T-helper 2 cell treated with Interferon-gamma antibody and Interleukin-4, amounts not matched to agents 100 ng/mL and 5 ng/mL, for 36 hours (primary cell): ENCODE measurements at regions not wholly inside any gene's neighbourhood (a gene's known extent, or its start where the extent isn't known, plus 50 kb on each side); places are given as distances from the start of the nearest gene placed in this dataset.
"Not testable (repeated sequence)": the region's sequence is repeated elsewhere in the genome, so short reads cannot be mapped to it uniquely, and the experiment has no call there.

ENCODE experiments used
- intact Hi-C: fragments of 100-400 bp; cut with micrococcal nuclease; formaldehyde crosslinking; loops from one replicate; pipeline ENCODE4 v1.15.1; 2023

DNA sequence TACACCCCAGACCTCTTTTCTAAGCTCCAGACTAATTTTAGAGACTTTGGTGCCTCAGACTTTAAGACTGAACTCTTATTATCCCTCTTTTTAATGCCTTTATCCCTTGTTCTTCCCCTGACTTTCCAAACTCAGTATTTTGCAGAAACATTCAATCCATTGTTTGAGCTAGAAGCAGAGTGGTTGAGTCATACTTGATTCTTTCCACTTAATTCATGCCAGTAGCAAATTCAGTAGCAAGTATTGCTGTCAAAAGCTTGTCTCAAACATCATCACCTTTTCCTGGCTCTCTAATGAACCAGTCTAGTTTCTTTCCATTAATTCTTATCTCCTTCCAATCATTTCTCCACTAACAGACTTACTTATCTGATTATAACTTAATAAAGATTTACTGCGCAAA, 699.7 kb upstream of the ZNF804A start:
- intact Hi-C loops, result no loop called here

DNA sequence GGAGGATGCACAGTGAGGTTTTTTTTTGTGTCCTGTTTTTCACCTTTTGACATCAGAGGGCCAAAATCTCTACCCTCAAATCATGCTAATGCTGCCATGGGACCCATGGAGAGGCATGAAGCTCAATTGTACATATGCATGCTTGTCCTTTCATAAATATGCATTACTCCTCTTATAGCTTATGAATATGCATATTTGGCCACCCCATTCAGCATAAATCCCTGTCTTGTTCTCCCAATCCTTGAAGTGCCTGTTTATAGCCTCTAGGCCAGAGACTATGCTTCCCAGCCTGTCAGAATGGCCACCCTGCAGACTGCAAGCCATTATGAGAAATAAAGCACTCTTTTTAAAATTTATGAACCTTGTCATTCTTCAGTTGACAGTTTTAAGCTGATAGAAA, 696.4 kb upstream of the ZNF804A start:
- intact Hi-C loops, result no loop called here

DNA sequence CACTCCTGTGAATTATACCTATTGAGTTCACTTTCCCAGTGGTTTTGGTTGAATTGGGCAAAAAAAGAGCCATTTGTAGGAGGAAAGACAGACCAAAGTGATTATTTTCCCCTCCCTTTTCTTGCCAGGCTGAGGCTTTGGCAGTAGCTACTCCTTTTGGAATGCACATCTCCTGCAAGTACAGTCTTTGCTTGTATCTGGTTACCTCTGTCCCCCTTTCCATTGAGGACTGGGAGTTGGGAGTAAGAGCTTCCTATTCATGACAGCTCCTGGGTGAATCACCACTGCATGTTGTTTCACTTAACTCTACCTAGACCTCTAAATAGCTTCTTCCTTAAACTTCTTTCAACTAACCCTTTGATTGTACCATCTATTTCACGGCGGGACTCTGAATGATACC, 695.3 kb upstream of the ZNF804A start:
- intact Hi-C loops, result no loop called here

DNA sequence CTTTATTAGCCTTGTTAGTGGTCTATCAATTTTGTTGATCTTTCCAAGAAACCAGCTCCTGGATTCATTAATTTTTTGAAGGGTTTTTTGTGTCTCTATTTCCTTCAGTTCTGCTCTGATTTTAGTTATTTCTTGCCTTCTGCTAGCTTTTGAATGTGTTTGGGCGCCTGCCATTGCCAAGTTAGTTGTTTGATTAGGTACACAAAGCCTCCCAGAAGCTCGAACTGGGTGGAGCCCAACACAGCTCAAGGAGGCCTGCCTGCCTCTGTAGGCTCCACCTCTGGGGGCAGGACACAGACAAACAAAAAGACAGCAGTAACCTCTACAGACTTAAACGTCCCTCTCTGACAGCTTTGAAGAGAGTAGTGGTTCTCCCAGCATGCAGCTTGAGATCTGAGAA, 682.3 kb upstream of the ZNF804A start:
- intact Hi-C loops, result not testable (repeated sequence)

DNA sequence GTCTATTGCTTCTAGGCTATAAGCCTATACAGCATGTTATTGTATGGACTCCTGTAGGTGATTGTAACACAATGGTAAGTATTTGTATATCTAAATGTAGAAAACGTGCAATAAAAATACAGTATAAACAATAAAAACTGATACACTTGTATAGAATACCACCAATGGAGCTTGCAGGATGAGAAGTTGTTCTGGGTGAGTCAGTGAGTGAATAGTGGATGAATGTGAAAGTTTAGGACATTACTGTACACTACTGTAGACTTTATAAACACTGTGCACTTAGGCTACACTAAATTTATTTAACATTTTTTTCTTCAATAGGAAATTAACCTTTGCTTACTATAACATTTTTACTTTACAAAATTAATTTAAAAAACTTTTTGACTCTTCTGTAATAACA, 679.2 kb upstream of the ZNF804A start:
- intact Hi-C loops, result no loop called here

DNA sequence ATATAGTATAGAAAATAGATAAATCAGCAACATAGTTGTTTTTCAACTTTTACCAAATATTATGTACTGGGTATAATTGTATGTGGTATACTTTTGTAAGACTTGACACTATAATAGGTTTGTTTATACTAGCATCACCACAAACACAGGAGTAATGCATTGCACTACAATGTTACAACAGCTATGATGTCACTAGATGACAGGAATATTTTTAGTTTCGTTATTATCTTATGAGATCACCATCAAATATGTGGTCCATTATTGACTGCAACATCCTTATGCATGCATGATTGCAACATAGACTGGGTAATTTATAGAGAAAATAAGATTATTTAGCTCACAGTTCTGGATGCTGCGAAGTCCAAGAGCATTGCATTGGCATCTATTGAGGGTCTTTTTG, 678.4 kb upstream of the ZNF804A start:
- intact Hi-C loops, result no loop called here

DNA sequence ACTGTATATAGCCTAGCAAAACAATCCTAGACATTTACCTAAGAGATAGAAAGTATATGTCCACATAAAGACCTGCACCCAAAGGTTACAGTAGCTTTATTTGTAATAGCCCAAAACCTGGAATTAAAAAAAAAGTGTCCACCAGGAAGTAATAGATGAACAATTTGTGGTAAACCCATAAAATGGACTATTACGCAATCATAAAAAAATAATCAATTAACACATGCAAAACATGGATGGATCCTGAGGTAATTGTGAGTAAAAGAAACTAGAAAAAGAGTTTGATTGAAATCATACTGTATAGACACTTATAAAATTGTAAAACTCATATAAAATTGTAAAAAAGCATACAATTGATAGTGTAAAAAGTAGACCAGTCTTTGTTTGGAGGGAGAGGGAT, 673.0 kb upstream of the ZNF804A start:
- intact Hi-C loops, result no loop called here

DNA sequence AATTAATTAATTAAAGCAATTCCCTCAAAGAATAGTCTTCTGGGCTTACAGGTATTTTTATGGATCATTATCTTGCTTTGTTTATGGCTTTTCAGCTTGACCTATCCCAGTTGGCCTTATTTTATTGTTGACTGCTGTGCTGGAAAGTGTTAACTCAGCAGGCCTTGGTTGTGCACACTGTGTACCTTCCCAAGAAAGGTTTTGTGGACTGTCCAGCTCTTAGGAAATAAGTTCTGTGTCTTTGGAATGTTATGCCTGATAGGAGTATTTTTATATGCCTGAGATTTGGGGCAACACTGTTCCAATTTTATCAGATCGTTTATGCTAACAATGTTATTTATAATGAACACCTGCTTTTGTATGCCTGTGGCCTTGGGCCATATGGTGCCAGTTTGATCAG, 671.9 kb upstream of the ZNF804A start:
- intact Hi-C loops, result no loop called here

DNA sequence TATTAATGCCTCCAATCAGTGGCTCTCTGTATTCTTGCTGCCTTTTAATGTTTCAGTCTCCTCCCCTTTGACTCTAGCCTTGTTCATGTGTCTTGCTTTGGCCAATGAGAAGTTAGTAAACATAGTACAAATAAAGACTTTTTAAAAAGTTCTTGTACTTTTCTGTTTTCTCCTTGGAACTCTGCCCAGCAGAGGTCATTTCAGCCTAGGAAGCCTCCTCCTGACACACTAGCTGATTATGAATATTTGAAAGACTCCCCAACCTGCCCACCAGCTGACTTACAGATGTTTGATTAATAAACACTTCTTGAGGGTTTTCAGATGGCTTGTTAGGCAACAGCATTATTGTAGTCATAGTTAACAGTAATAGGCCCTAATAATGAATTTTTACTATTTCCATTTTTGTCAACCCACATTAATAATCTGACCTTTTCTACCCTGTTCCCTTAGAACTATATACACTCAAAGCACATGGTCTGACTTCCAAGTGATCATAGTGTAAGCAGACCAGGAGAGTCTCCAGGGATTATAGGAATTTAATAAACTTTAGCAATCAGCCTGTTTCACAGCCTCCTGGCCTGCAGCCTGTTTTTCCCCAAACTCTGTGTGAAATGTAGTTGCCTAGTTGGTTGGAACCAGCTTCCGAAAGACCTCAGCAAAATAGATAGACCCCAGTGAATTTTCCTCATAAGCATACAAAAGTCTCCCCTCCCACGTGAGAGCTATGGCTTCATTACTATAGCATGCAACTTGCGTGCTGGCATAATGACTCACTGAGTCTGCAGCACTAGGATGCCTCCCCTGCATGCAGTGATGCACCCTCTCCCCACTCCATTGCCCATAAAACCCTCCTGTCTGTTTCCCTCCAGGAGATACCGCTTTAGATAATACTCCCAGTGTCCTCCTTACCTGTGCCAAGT, 670.7 kb upstream of the ZNF804A start:
- intact Hi-C loops, result no loop called here

DNA sequence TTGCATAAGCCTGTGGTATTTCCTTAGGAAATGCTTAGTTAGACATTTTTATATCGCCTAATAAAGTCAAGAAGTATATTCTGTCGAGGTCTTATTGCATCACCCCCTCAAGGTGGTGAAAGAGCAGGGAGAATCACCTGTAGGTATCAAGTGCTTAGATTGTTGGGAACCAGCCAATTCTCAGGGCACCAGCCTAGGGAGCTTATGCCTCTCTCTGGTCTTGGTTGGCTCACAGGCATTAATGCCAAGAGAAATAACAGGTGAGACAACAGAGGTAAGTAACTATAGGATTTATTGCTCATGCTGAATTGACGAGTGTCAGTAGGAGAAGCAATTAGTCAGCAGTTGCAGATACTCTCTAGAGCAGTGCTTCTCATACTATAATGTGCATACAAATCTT, 663.3 kb upstream of the ZNF804A start:
- intact Hi-C loops, result no loop called here

DNA sequence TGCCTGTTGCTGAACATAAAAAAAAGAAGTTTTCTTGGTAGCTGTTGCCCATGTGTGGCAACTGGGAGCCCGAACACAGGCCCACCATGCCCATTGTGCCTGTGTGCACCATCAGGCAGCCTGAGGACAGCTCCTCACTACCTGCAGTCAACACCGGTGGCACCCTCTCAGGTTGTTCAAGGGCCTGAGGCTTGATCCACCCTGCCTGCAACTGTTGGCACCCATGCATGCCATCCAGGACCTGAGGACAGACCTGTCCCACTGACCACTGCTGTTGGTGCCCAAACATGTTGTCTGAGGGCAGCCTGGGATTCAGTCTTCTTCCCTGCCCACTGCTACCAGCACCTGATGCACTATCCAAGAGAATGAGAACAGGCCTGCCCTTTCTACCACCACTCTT, 661.1 kb upstream of the ZNF804A start:
- intact Hi-C loops, result no loop called here

DNA sequence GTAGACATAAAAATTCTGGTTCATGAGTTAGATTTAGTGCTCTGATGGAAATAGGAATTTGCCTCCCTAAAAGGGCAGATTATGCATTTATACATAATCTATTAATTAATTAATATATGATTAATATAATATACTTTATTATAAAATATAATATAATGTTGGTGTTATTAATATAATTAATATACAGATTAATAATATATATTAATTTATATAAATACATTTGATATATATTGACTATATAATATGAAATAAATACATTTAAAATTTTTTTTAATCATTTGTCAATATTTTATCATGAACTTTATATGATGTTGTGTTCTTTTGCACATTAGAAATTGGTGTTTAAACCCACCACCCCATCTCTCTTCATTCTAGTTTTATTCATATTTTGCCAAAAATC, 652.1 kb upstream of the ZNF804A start:
- intact Hi-C loops, result no loop called here

DNA sequence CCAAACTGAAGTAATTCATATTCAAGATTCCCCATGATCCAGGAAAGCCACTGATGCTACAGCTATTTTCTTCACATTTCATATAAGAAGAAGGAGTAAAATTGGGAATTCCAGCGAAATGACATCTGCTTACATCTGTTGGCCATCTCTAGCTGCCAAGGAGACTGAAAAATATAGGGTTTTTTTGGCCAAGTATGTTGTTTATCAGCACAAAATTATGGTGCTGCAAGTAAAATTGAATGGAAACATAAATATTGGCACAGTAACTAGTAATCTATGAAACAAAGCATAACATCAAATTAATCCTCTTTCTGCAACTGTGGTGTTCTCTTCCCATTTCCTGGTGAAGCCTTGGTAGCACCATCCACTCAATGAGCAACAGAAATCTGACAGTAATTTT, 649.5 kb upstream of the ZNF804A start:
- intact Hi-C loops, result no loop called here

DNA sequence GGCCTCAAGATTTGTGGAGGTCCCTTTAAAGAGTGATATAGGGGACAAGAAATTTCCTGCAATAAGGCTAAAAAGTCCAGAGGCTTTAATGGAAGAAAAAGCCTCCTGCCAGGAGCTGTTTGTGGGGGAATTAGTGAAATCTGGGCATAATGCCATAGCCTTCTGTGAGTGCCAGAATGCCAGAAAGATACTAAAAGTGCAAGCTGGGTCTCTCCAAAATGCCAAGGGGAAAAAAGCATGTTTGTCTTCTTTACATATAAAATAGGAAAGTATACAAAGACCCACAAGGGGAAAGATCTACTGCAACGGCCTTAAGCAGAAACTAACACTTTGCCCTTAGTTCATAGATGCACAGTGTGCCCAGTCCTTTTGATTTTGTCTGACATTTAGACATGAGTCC, 647.7 kb upstream of the ZNF804A start:
- intact Hi-C loops, result no loop called here

DNA sequence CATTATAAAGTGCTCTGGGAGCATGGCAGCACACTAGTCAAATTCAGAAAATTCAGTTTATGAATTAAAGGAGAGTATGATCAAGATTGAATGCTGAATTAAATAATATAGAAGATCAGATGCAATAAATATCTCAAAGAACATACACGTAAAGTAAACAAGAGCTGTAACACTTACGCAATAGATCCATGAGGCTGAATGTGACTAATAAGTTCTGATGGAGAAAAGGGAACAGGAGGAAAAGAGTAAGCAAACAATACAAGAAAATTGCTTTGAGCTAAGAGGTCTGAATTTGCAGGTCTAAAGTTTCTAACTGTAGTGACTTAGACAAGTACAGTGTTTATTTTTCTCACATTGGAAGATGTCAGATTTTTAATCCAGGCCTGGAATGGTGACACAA, 646.7 kb upstream of the ZNF804A start:
- intact Hi-C loops, result no loop called here

DNA sequence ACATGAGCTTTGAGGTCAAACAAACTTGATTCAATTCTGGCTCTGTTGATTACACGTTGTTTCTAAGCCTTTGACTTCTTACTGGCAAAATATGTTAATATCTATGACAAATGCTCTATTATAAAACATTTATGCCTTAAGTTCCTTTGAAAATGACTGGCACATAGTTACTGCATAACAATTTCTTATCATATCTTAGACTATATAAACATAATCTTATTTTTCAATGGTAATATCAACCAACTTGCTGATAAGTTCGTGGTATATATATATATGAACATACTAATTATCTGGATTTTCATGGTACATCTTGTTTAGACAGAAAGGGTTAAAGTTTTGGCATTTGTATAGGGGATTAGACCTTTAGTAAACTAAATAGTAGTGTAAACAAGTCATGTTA, 645.6 kb upstream of the ZNF804A start:
- intact Hi-C loops, result no loop called here

DNA sequence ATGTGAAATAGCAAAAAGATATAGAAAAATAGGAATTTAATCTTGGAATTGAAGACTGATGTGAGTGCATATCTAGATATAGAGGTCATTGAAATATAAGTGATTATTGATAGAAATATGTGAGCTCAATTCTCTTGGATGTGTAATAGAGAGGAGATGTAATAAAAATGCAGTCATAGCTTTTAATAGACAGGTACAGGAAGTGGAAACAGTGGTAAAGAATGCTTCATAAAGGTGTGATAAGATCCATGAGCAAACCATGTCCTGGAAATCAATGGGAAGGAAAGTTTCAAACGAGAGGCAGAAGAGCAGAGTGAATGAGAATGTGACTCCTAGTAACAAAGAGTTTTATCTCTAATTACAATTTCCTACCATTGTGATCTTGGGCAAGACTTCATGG, 634.7 kb upstream of the ZNF804A start:
- intact Hi-C loops, result no loop called here

DNA sequence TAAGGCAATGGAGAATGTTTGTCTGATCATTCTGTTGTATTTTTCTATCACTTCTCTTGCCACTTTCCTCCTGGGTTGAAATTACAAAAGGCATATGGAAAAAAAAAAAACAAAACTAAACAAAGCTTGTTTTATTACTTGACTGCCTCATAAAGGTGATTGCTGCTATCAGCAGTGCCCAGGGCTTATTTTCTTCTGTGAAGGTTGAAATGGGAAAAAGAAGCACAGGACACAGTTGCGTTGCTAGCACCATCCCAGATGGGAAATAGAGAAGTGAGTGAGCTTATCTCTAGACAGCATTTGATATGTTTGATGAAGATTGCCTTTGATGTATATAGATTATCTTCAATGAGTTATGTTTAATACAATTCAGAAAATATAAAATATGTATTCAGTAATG, 633.8 kb upstream of the ZNF804A start:
- intact Hi-C loops, result no loop called here

DNA sequence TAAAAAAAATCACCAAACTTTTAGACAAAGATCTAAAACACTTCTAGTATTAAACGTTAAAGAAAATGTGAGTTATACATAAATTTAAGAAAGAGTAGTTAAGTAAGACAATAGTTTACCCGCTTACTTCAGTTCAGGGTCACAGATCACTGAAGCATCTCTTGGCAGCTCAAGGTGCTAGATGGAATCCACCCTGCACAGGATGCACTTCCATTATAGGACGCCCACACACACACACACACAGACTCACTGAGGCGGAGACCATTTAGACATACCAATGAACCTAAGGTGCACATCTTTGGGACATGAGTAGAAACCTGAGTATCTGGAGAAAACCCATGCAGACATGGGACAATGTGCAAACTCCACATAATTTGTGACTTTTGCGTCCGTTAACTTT, 630.6 kb upstream of the ZNF804A start:
- intact Hi-C loops, result no loop called here

DNA sequence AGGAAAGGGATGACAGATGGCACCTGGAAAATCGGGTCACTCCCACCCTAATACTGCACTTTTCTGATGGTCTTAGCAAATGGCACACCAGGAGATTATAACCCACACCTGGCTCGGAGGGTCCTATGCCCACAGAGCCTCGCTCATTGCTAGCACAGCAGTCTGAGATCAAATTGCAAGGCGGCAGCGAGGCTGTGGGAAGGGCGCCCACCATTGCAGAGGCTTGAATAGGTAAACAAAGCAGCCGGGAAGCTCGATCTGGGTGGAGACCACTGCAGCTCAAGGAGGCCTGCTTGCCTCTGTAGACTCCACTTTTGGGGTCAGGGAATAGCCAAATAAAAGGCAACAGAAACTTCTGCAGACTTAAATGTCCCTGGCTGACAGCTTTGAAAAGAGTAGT, 622.7 kb upstream of the ZNF804A start:
- intact Hi-C loops, result not testable (repeated sequence)

DNA sequence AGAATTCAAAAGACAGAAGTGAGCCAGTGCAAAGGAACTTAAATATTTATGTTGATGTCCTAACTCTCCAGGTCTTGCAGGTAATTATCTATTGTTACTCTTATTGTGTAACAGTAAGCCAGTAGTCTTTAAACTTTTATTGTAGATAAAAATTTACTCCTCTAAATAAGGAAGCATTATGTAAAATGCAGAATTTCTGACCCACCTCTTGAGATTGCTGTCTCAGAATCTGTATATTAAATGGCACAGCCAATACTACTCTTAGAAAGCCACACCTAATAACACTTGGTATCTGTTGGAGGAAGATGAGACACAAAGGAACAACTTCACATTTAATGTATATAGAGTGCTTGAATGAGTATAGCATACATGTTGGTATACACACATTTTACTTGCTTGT, 613.5 kb upstream of the ZNF804A start:
- intact Hi-C loops, result no loop called here

DNA sequence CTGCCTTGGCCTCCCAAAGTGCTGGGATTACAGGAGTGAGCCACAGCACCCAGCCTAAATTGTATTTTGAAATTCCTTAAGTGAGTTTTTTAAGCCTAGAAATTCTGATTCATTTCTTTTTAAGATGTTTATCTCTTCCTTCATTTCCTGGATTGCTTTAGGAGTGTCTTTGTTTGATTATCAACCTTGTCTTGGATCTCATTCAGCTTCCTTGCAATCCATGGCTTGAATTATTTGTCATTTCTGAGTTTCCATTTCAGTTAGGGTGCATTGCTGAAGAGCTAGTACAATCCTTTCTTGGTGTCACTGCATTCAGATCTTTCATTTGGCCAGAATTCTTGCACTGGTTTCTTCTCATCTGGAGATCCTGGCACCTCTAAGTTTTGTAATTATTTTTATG, 606.4 kb upstream of the ZNF804A start:
- intact Hi-C loops, result no loop called here

DNA sequence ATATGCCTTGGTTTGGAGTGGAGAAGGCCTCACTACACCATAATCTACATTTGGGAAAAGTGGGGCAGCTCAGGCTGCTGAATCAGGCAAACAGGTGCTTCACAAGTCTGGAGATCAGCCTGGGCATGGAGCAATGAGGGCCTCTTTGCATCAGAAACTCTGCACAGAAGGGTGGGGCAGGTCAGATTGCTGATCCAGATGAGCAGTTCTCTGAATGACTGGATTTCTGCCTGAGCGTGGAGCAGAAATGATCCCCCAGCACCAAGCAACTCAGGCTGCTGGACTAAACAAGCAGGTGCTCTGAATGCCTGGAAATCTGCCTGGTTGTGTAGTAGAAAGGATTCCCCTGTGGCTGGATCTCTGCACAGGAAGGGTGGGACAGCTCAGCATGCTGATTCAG, 605.3 kb upstream of the ZNF804A start:
- intact Hi-C loops, result no loop called here

DNA sequence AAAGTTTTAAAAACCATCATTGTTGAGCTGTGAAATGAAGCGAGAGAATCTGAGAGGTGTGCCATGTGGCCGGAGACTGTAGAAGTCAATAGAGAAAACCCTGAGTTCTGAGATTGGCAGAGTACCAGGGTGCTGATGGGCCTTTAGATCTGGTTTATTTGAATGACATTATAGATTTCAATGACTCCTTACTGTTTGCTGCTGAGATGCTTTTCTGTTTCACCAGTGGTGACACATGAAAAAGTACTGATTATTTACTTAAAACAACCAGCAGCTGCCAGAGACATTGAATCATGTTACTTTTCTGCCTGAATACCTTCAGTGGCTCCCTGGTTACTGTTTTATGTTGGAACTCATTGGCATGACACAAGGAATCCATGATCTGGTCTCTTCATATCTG, 602.7 kb upstream of the ZNF804A start:
- intact Hi-C loops, result no loop called here
